ENCODE measurements at regions not wholly inside any gene's neighbourhood (a gene's known extent, or its start where the extent isn't known, plus 50 kb on each side); places are given as distances from the start of the nearest gene placed in this dataset.

DNA sequence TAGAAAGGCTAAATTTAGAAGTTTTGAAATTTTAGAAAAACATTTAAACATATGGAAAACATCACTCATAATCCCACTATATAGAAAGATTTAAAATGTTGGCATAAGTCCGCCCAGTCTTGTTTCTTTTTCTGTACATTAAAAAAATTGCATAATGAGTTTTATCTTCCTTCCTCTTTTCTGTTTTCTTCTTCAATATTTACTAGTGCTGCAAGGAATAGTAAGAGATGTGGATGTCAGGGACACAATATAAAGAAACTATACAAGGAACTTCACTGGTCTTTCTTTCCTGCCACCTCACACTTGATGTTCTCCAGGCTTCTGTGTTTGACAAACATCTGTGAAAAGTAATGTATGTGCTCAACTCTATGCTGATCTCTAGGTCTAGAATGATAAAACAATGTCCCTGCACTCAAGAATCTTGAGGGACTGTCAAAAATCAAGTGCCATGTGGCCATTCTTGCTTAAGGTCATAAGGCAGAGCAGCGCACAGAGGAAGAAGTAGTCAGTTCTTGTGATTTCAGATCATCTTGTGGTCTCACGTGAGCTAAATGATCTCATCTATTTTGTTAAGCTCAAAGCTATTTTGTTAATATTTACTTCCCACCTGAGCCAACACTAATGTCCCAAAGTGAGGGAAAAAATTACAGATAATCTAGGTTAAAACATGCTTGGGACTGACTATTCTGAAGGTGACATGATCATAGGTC lies 186.9 kb upstream of the OBI1 start:
- no peak for DNase-seq

DNA sequence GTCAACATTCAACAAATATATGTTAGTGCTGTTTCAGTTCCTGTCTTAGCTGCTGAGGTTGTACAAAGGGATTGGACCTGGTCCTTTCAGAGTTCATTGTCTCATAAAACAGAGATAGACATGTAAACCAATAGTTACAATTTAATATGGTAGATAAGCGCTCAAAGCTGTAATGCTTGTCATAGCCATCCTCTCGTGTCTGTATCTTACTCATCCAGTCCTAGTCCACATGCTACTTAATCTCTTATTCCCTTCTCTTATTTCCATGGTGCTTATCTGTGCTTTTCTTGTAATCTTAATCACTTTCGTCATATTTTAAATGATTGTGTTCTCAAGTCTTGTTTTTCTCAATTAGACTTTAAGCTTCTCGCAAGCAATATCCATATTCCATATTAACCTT lies 185.2 kb upstream of the OBI1 start:
- DNase-seq: no peak

- no peak for DNase-seq
Observed at GRCh38 chr13:78841358-78841963, 182.5 kb upstream of the OBI1 start.

- DNase-seq: no peak
Observed at GRCh38 chr13:78836238-78836784, 177.4 kb upstream of the OBI1 start.

DNA sequence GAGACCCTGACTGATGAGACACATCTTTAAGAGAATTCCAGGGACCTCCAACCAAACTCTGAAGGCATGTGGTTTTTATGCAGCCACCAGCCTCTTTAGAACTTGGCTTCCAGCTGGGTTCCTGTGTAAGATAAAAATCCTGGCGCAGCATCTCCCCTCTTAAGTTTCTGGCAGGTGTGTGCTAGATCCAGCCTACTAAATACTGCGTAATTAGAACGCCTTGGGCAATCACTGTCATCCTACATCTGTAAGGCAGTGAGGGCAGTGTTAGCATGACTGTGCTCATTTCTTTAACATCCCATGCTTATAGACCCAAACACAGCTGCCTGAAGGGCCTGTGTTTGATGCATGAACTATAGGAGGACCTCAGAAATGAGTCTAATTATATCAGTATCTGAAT lies 173.5 kb upstream of the OBI1 start:
- no peak for DNase-seq

GRCh38 chr13:78830508-78830907 lies 171.6 kb upstream of the OBI1 start:
- no peak for DNase-seq

GRCh38 chr13:78829821-78830220 lies 170.9 kb upstream of the OBI1 start:
- no peak for DNase-seq

DNA sequence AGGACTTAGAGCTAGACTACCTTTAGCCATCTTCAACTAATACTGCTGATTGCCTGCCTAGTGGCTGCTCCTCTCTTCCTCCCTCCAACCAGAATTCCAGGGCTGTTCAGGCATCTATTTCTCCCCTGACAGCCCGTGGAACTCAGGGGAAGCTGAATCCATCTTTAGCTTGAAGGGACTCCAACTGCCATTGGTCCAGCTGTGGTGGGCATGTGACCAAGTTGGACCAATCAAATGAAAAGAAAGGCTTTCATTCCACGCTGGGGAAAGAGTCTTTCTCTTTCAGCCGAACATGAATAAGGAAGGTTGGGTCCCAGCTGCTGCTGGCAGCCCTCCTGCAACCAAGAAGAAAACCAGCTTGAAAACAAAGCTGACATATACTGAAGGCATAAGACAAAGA lies 168.5 kb upstream of the OBI1 start:
- no peak for DNase-seq

DNA sequence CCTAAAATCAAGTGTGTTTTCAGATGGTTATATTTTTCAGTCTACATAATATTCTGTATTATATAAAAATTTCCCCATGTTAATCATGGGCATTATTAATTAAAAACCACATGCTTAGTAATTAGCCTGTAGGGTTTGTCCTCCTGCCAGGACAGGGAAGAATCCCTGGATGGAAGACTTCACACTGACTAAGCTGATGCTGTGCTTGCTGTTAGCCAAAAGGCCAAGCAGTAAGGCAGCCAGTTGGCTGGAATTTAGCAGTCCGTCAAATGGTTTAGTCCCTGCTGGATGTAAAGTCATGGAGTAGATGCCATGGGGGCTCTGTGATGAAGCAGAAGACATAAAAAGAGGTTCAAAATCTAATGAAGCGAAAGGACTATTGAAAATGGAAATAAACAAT lies 168.0 kb upstream of the OBI1 start:
- no peak for DNase-seq

DNA sequence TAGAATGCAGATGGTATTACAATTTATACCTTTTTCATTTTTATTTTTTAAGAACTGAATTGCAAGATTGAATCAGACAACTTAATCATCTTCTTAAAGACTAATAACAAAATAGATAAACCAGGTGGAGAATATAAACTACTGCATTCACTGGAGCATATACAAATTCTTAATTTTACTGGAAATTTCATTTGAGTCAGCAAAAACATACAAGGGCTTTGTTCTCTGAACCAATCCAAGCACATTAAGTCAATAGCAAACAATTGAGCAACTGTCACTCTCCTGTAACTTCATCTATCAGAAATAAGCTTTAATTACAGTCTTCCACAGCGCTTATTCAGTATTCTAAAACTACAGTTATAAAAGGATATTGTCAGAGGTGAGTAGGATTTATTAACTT lies 167.4 kb upstream of the OBI1 start:
- DNase-seq: no peak

DNA sequence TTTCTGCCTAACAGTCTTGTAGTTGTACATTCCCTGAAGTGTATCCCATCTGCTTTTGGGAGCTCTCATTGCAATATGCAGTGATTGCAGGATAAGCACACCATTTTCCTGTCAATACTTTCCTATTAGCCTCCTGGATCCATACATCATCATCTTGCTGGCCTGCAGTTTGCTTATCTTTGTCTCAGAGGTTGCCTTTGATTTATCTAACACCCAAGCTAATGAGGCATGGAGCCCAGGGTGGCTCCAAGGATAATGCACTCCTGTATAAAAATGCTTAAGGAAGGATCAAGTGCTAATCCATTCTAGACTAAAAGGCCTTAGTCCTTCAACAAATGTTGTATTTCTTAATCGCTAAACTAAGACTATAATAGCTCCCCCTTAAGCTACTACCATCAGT lies 161.6 kb upstream of the OBI1 start:
- no peak for DNase-seq

GRCh38 chr13:78816592-78816991 lies 157.6 kb upstream of the OBI1 start:
- no peak for DNase-seq

DNA sequence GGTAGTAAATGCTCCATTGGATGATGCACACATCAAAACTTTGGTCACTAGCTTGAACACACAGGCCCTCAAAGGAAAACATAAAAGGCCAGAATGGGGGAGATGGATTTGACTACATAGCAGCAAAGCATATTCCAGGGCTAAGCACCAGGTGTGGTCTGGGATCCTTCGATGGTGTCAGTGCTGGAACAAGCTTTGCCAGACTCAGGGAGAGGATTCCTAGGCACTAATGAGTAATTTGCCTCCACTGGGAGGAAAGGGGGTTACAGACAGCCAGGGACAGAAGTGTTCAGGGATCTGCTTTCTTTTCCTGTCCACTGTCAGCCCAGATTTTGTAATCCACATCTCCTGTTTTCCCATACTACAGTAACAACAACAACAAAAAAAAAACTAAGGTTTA lies 157.2 kb upstream of the OBI1 start:
- no peak for DNase-seq

DNA sequence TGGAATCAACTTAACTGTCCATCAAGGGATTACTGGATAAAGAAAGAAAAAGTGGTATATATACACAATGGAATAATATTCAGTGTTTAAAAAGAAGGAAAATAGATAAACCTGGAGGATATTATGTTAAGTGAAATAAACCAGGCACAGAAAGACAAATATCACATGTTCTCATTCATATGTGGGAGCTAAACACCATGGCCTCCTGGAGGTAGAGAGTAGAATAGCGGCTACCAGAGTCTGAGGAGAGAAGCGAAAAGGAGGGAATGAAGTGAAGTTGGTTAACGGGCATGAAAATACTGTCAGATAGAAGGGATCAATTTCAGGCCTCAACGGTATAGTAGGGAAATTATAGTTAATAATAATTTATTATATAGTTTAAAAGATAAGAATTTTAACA lies 147.5 kb upstream of the OBI1 start:
- DNase-seq: no peak

GRCh38 chr13:78802912-78803311 lies 144.0 kb upstream of the OBI1 start:
- DNase-seq: no peak

GRCh38 chr13:78787190-78787589 lies 128.2 kb upstream of the OBI1 start:
- DNase-seq: no peak

DNA sequence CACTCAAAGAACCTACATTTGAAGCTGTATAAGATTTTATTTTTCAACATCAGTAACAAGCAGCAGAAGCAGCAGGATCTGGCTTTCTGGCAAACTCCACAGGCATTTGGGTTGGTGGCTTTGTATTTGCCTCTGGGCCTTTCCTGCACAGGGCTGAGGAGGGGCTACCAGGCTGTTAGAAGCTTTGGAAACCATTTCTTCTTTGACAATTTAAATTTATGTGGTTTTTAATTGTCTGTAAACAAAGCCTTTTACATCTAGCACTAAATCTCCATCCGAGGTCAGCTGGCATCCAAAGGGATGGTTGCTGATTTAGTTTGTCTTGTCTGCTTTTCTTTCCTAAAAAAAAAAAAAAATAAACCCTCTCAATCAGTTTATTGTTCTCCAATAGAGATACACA lies 127.5 kb upstream of the OBI1 start:
- DNase-seq: no peak

DNA sequence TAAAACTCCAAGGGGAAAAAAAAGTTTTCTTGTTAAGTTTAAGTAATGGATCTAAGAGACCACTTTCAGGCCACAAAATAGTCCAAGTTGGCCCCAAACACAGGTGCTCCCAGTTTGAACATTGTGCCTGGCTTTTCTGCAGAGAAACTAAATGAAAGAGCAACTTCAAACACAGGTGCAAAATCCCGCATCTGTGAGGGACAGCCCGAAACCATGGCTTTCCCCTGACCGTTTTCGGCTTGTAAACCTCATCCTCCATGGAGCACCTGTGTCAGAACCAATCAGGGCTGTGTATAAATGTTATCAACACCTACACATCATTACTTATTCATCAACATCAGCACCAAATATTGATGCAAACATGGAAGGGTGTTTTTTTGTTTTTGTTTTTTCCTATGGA lies 126.8 kb upstream of the OBI1 start:
- no peak for DNase-seq

DNA sequence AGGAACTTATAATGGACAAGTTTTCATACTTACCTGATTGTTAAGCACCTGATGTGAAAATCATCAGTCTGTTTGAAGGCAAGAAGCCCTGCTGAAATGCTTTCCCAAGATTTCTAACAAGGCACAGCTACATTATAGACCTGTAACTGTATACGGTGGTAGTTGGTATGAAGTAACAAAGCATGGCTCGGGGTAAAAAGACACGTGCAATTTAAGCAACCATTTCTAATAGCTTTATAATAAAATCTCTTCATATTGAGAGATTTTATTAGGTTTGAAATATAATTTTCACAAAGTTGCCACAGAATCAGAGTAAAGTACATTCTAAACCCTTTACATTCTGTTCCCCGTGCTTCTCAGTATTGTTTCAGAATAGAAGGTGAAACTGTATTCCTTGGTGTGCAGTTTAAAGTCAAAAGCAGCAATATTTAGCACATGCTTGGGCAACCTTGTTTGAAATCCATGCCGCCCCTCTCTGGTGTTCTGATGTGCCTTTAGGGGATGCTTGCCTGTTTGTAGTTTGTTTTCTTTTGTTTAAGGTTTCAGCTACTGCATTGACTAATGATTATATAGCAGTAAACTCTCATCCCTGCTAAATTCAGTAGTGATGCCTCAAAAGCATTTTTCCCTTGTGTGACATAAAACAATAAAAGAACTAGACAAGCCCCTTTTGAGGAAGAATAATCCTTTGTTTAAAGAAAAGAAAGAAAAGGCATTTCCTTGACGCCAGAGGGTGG lies 125.2 kb upstream of the OBI1 start:
- DNase-seq: no peak

- DNase-seq: no peak
Observed at GRCh38 chr13:78780708-78781107, 121.8 kb upstream of the OBI1 start.

DNA sequence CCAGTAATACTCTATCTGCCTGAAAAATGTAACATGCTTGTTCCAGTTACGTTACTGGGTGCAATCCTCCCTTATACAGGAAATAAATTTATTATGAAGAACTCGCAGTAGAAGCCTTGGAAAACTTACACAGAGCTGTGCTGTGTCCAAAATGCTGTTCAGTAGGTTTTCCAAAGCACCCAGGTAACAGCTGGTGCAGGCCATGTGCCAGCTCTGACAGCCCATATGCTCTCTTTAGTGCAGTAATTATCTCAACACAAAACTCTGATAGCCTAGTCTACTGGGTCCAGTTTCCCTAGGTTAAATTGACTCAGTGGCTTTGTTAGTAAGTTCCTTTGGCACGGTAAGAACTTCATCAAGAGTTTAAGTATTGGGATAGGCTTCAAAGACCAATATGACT lies 120.7 kb upstream of the OBI1 start:
- no peak for DNase-seq

- DNase-seq: no peak
Observed at GRCh38 chr13:78777976-78778375, 119.0 kb upstream of the OBI1 start.

- no peak for DNase-seq
Observed at GRCh38 chr13:78777396-78777795, 118.4 kb upstream of the OBI1 start.

DNA sequence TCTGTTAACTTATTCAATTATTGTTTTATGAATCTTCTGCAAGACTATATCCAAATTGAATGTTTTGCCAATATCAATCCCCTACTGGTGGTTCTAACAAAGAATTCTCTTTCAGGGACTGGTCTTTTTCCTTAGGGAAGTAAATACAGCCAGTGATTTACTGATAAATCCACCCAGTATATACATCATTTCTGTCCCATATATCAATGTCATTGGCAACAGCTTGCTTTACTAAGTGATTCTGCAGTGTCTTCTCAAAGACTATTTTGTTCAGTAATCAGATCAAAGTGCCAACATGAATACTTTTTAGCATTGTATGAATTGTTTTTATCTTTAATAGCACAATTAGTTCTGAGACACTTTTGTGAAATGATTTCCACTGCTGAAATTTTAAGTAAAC lies 114.0 kb upstream of the OBI1 start:
- DNase-seq: no peak

Data from DMS79 treated with DMSO at 0.1 percent for 48 hours (cell line).